NCI-H1105 treated with DMSO at 0.1 percent for 48 hours (cell line): ENCODE measurements at regions not wholly inside any gene's neighbourhood (a gene's known extent, or its start where the extent isn't known, plus 50 kb on each side); places are given as distances from the start of the nearest gene placed in this dataset.

Experiments
- DNase-seq: peaks from one replicate; lab custom pipeline; 2025; lab: John Stamatoyannopoulos, UW

- no peak for DNase-seq
Observed at GRCh38 chr20:7650086-7650879, 290.0 kb downstream of the HAO1 start.

DNA sequence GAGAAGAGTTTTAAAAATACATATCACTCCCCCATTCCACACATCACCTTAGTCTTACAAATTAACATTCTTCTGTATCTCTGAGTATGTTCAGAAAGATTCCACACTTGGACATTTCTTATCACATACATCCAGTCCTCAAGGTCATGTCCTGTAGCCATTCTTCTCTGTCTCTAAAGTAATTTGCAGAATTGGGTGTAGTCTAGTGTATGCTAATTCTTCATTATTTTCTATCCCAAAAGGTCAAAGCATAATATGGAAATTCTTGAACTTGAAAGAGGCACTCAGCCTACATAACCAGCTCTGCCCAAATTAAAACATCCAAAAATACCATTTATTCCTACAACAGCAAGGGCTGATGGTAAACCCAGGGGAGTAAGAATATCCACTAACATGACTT is 286.0 kb downstream of the HAO1 start:
- no peak for DNase-seq

DNA sequence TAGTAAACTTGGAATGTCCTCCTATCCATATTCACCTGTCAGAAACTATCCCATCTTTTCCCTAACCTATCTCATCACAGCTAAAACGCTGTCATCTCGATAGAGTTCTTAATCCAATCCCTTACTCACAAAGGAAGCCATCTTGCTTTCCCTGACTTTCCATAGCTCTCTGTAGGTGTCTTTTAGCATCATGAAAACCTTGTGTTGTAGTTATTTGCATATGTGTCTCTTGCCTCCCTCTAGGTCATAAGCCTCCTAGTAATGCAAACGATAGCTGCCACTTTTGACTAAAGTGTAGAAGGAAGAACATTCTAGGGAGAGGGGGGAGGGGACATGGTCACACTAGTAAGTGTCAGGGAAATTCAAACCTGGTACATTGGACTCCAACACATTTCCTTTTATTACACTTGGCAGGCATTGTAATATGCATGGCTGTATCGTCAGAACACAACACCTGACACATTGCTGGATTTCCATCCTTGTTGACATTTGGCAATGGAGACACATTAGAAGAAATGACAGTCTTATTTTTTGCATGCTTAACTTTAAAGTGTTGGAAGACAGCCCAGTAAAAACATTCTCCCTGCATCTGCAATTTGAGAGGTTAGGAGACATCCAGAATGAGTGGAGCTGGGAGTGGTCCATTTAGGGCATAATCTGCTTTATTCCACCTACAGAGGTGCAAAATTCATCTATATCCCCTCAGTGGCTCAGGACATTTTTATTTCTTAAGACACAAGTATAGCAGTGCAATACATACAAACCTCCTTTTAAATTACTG is 283.4 kb downstream of the HAO1 start:
- DNase-seq: peak; percentile 68

DNA sequence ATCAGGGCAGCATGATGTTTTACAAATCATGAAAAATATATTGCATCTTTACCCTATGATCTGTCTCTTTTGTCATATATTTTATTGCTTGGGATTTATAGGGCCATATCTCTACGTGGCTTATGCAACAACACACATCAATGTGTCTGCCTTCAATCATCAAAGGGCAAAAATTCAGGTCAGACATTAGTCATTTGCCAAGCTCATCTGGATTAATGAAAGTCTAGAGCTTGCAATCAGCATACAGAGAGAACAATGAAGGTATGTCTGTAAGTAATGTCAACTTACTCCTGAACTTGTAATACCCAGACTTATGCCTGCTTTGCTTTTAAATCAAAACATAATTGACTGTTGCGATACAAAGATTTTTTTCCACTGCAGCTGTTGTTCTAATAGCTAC is 282.7 kb downstream of the HAO1 start:
- DNase-seq: peak; percentile 43

GRCh38 chr20:7660165-7660564 is 280.1 kb downstream of the HAO1 start:
- DNase-seq: no peak

GRCh38 chr20:7665376-7665775 is 274.9 kb downstream of the HAO1 start:
- DNase-seq: no peak

DNA sequence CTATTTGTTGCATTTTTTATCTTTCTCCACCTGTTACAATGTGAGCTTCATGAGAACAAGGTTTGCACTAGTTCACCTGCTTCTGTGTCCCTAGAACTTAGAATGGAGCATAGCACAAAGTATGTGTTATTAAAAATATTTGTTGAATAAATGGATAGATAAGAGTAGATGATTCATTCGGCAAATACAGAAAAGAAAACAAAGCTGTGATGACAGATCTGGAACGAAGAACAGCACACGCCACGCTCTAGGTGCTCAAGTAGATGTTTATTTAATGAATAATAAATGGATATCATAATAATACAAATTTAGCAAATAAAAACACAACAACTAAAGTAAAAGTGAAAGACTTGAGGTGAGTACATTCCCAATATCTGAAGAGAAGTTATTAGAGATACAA is 273.1 kb downstream of the HAO1 start:
- no peak for DNase-seq

DNA sequence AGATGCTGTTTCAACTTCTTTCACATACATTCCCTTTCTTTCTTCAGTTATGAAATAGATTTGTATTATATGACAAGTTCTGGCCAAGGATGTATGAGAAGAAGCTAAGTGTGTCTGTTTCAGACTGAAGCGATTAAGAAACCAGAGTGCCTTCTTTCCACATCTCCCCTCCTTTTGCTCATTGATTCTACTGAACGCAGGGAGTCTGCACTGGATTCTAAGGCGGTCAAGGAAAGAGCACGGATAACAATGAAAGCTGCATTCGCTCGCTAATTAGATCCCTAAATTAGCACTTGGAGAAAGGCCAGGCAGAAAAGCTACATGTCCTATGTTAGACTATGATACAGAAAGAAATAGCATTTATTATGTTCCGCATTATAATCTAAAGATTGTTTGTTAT is 267.7 kb downstream of the HAO1 start:
- DNase-seq: no peak

DNA sequence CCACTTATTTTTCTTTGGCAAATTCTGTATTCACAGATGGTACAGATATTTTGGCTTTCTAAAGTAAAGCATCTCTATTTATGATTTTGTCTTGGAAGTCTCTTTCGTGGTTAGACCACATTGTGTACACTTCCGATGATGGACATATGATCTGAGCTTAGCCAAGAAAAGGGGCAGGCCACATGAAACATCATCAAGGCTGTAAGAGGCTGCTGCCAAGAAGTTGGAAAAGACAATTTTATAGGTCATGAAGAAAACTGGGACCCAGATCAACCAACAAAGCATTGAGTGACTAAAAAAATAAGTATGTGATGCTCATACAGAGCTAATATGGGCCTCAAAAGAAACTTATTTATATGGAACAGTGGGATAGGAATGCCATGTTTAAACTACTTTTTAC is 266.4 kb downstream of the HAO1 start:
- no peak for DNase-seq

- no peak for DNase-seq
Observed at GRCh38 chr20:7682916-7683315, 257.3 kb downstream of the HAO1 start.

GRCh38 chr20:7687065-7687464 is 253.2 kb downstream of the HAO1 start:
- no peak for DNase-seq

DNA sequence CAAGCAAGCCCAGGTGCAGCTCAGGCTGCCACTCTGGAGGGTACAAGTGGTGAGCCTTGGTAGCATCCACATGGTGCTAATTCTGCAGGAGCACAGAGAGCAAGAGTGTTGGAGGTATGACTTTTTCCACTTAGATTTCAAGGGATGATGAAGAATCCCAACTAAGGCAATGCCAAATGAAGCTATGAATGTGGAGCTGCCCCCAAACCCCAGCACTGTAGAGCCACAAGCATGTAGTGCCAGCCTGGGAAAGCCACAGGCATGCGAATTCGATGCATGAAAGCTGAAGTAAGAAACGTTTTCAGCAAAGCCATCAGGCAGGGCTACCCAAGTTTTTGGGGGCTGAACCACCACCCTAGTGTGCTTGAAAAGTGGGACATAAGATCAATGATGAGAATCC is 251.1 kb downstream of the HAO1 start:
- DNase-seq: no peak

- no peak for DNase-seq
Observed at GRCh38 chr20:7691647-7692269, 248.5 kb downstream of the HAO1 start.

- DNase-seq: no peak
Observed at GRCh38 chr20:7692478-7692877, 247.8 kb downstream of the HAO1 start.

- DNase-seq: no peak
Observed at GRCh38 chr20:7693761-7694160, 246.5 kb downstream of the HAO1 start.

- no peak for DNase-seq
Observed at GRCh38 chr20:7695051-7695495, 245.2 kb downstream of the HAO1 start.

DNA sequence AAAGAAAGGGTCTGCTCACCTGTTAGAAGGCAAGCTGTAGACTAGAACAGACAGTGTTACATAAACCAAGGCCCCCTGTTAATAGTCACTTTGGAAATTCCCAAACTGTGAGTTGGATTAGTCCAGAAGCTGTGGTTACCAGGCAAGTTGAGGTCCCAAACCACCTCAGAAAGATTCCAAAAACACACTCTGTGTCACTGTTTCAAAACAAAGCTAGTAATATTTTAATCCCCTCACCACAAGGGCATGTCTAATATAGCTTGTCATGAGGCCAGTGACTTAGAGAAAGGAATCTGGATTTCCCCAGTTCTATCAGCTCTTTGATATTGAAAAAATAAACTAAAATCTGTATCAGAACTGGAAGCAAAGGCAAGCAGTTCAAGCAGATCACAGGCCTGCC is 244.6 kb downstream of the HAO1 start:
- DNase-seq: no peak

DNA sequence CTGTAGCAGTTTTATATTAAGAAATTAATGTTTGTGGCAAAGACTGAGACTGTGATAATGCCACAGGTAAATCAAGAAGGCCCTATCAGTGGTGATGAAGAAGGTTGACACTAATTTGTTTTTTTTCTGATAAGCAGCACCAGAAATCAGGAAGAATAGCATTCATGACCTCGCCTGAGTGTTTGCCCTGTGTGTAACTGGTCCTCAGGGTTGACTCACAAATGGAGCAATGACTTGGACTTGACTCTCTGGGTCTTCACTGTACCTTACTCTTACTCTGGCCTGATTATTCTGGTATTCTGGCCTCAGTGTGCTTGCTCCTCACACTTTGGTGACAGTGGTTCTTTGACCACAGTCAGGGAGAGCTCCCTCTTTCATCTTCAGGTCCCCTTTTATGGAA is 243.9 kb downstream of the HAO1 start:
- no peak for DNase-seq

DNA sequence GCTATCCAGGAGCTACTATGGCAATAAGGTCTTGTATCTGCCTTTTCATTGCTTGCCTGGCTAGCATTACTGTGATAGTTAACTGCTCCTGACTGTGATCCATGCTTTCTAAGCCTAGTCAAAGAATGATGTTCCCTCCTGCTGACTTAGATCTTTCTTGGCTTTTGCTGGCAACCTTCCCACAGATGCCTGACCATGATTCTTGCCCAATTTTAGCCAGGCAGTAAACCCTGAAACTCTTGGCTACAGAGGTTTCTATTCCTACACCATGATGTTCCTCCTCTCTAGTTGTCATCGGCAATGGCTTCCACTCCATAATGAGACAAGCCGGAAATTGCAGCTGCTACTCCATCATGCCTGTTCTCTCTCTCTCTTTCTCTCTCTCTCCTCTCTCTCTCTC is 238.1 kb downstream of the HAO1 start:
- DNase-seq: no peak

- DNase-seq: peak; percentile 100
Observed at GRCh38 chr20:7703551-7703961, 236.7 kb downstream of the HAO1 start.

- DNase-seq: no peak
Observed at GRCh38 chr20:7703996-7704395, 236.3 kb downstream of the HAO1 start.

GRCh38 chr20:7708112-7708511 is 232.1 kb downstream of the HAO1 start:
- no peak for DNase-seq

DNA sequence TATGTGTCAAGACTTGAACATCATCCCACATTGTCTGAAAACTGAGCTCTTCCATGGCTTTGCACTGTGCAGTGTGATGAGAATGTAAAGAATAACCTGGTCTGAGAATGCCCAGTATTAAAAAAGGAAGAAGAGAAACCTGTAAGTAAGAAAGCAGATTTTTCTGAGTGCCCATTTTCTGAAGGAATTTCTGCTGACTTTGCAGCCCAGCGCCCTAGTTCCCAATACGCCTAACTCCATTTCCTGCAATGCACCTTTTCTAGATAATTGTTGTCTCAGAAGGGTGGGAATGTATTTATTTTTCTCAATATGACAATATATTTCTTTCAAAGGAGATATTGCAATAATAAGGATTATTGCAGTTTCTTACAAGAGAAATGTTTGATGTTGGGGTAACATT is 231.5 kb downstream of the HAO1 start:
- DNase-seq: no peak
